Small intestine (tissue), 7 donors: ENCODE measurements at regions not wholly inside any gene's neighbourhood (a gene's known extent, or its start where the extent isn't known, plus 50 kb on each side); places are given as distances from the start of the nearest gene placed in this dataset.

Experiments
- DNase-seq, 2 donors: peaks; one replicate each; pipeline versions ENCODE4 v3.0.0 to v3.0.0-alpha.2; 2013
- FAIRE-seq: peaks from 2 replicates; lab custom pipeline; 2012; peaks lifted over from hg19 to GRCh38; lab: Jason Lieb, UNC
- H3K27ac ChIP-seq, 3 donors: one replicate each; pipeline ENCODE4 v1.5.1; 2013; ENCODE audit warnings: low read length in 2 of 3, mild to moderate bottlenecking in 2 of 3, control low read depth in 1 of 3, inconsistent platforms in 1 of 3, low read depth in 1 of 3, moderate library complexity in 1 of 3
- H3K27me3 ChIP-seq, 3 donors: one replicate each; pipeline ENCODE4 v1.6.1; 2013; ENCODE audit warnings: low read length in 3 of 3, inconsistent platforms in 1 of 3; ENCODE audit not compliant: control insufficient read depth in 3 of 3, insufficient read depth in 3 of 3
- H3K36me3 ChIP-seq, 3 donors: one replicate each; pipeline ENCODE4 v1.6.1; 2013; ENCODE audit warnings: low read length in 3 of 3, inconsistent platforms in 1 of 3, low read depth in 1 of 3, mild to moderate bottlenecking in 1 of 3, moderate library complexity in 1 of 3; ENCODE audit not compliant: control insufficient read depth in 3 of 3, insufficient read depth in 2 of 3
- H3K4me1 ChIP-seq, 3 donors: one replicate each; pipeline ENCODE4 v1.6.1; 2013; ENCODE audit warnings: low read length in 2 of 3, inconsistent platforms in 1 of 3, low read depth in 1 of 3, mild to moderate bottlenecking in 1 of 3, moderate library complexity in 1 of 3; ENCODE audit not compliant: control insufficient read depth in 3 of 3, insufficient read depth in 2 of 3
- H3K4me3 ChIP-seq, 3 donors: one replicate each; pipeline ENCODE4 v1.5.1; 2013; ENCODE audit warnings: low read length in 3 of 3, control low read depth in 1 of 3, inconsistent platforms in 1 of 3, low read depth in 1 of 3, mild to moderate bottlenecking in 1 of 3, moderate library complexity in 1 of 3
- H3K9me3 ChIP-seq, 2 donors: one replicate each; pipeline ENCODE4 v1.6.1; 2013; ENCODE audit warnings: low read depth in 1 of 2, low read length in 1 of 2; ENCODE audit not compliant: control insufficient read depth in 2 of 2, insufficient read depth in 1 of 2
- WGBS, 3 donors: extraction: QIAGEN DNeasy Blood & Tissue Kit; methylation state at CpG; one replicate each; pipeline ENCODE4 v1.1.7; 2013; 5-methylcytosine and 5-hydroxymethylcytosine counted together
- donor health status: healthy with polysubstance abuse.
- donor health status: control.
- donor health status: control.
- donor health status: Bipolar disorder and iron deficiency.
- donor health status: healthy.

DNA sequence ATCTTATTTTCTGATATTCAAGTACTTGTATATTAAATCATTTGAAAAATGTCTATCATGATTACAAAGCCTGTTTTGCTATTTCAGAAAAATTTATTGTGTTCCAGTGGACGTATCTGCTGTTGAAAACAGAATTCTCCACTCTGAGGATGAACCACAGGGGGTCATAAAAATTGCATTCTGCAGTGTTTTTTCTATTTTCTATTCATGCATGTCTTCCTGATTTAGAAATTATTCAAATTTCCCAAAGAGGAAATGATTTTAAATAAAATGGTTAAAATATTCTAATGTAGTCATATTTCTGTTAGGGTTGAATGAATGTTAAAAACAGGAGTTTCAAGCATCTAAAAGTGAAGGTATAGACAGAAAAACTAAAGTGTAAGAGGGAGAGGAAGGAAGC, 111.5 kb upstream of the ANKRD55 start:
- DNase-seq (no peak), FAIRE-seq (no peak)
- no peaks in the 10 kb centered on the region for H3K36me3 ChIP-seq
- WGBS, 3 donors: 75 to 91% (median 86%) methylated on average over 1 of the region's 1 CpG
- no peaks in the 10 kb centered on the region for H3K4me1 ChIP-seq
- no peak overlapping the region for H3K27ac ChIP-seq
- H3K27me3 ChIP-seq: no peaks in the 10 kb centered on the region
- H3K9me3 ChIP-seq: peaks cover 0 to 3% of the 10 kb centered on the region in 2 donors
- no peak overlapping the region for H3K4me3 ChIP-seq

DNA sequence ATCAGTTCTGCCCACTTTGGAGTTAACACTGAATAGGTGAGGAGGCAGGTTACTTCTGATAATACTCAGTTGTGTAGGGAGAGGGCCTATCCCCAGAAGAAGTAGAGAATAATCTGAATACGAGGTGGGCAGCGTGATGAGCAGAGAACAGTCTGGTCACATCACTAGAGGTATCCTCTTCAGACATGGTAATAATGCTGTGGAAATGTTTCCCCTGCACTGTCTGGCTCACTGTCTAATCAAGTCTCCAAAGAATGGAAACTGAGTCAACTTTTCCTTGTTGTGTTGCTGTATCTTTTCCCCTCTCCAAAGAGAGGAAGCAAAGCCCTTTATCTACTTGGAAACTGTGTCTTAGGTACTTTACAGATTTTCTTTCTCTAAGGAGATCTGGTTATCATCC, 110.9 kb upstream of the ANKRD55 start:
- no peak for DNase-seq
- Histone ChIP-seq H3K4me1 (no peaks in the 10 kb centered on the region), H3K9me3 (peaks cover 0 to 3% of the 10 kb centered on the region in 2 donors), H3K4me3 (no peak overlapping the region), H3K27me3 (no peaks in the 10 kb centered on the region), H3K27ac (no peak overlapping the region), H3K36me3 (no peaks in the 10 kb centered on the region)
- 89 to 96% (median 90%) methylated on average over 2 of the region's 2 CpGs for WGBS, 3 donors
- no peak for FAIRE-seq

DNA sequence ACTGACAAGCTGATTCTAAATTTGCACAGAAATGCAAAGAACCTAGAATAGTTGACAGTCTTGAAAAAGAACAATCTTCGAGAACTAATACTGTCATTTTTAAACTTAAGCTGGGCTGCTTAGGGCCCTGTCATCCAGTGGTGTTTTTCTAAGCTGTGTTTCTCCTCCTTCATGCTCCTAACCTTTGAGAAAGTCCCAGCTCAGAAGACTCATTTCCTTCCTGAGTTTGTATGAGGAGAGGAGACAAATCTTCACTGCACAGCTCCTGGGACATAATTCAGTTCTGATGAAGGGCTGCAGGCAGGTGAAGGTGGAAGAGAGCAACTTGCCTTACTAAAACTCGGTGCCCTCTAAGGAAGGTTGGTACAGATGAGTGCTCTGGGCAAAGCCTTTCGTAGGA, 109.5 kb upstream of the ANKRD55 start:
- Histone ChIP-seq H3K27ac (no peak overlapping the region), H3K36me3 (no peaks in the 10 kb centered on the region), H3K9me3 (peaks cover 0 to 3% of the 10 kb centered on the region in 2 donors), H3K27me3 (no peaks in the 10 kb centered on the region), H3K4me3 (no peak overlapping the region), H3K4me1 (no peaks in the 10 kb centered on the region)
- 93 to 95% (median 94%) methylated on average over 3 of the region's 3 CpGs for WGBS, 3 donors
- no peak for FAIRE-seq
- no peak for DNase-seq

DNA sequence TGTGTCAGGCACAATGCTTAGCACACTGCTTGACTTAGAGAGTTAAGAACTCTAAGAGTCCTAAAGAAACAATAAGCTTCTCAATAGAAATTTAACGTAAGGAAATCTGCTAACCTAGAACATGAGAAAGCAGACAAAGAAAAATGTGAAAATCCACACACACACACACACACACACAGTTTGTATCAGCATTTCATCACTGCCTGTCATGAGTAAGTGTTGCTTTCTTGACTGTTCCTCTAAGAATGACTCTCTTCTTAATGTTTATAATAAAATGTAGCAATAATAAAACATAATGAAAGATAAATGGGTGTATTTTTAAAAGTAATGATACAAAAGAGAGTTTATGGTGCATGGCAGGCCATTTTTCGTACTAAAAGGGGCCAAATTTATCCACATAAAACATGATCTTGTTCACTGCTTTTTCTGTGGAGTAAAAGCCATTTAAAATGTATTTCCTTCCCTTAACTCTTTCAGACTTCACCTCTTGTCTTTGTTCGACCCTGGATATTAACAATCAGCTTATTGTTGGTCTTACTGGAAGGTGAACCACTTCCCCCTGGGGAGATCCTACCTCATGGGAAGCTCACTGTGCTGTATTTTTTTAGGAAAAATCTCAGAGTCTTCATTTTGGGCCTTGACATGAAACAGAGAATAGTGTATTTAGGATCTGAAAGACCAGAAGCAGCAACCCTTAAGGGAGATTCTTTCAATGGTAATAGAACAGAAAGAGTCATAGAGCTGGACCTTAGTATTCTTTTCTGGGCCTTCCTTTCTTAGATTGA, 107.3 kb upstream of the ANKRD55 start:
- H3K27ac ChIP-seq: no peak overlapping the region
- no peaks in the 10 kb centered on the region for H3K27me3 ChIP-seq
- H3K36me3 ChIP-seq: no peaks in the 10 kb centered on the region
- H3K4me3 ChIP-seq: no peak overlapping the region
- H3K9me3 ChIP-seq: peaks cover 0 to 14% of the 10 kb centered on the region in 2 donors
- 80 to 86% (median 81%) methylated on average over 3 of the region's 3 CpGs for WGBS, 3 donors
- H3K4me1 ChIP-seq: no peaks in the 10 kb centered on the region
- FAIRE-seq (no peak), DNase-seq (no peak)

DNA sequence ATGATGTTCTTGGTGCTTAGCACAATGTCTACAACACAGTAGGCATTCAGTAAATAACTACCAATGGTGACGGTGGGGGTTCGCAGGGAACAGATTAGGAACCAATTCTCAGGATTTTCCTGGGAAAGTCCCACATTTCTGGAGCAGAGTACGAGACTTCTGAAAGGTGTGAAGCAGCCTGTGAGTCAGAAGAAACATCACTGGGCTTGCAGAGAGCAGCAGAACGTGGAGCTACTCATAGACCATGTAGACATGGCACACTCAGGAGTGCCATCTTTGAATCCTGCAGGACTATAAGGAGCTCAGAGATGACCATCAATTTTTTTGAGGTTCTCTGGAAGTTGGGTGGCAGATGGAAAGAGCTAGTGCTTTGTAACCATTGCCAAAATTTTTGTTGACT, 106.6 kb upstream of the ANKRD55 start:
- H3K4me3 ChIP-seq: no peak overlapping the region
- H3K36me3 ChIP-seq: no peaks in the 10 kb centered on the region
- H3K9me3 ChIP-seq: peaks cover 0 to 21% of the 10 kb centered on the region in 2 donors
- H3K27me3 ChIP-seq: no peaks in the 10 kb centered on the region
- H3K27ac ChIP-seq: no peak overlapping the region
- FAIRE-seq: no peak
- DNase-seq: no peak
- WGBS, 3 donors: 79 to 87% (median 81%) methylated on average over 4 of the region's 4 CpGs
- no peaks in the 10 kb centered on the region for H3K4me1 ChIP-seq

DNA sequence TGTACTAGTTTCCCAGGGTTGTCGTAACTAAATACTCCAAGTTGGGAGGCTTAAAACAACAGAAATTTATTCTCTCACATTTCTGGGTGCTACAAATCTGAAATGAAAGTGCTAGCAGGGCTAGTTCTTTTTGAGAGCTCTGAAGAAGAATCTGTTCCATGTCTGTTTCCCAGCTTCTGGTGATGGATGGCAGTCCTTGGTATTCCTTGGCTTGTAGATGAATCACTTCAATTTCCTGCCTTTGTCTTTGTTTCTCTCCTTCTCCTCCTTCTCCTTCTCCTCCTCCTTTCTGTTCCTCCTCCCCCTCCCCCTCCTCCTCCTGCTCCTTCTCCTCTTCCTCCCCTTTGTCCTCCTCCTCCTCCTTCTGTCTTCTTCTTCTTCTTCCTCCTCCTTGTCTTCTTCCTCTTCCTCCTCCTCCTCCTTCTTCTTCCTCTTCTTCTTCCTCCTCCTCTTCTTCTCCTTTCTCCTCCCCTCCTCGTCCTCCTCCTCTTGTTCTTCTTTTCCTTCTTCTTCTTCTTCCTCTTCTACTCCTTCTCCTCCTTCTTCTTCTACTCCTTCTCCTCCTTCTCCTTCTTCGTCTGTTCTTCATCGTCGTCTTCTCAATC, 104.7 kb upstream of the ANKRD55 start:
- Histone ChIP-seq H3K4me1 (no peaks in the 10 kb centered on the region), H3K4me3 (no peak overlapping the region), H3K27me3 (no peaks in the 10 kb centered on the region), H3K36me3 (no peaks in the 10 kb centered on the region), H3K9me3 (peaks cover 0 to 32% of the 10 kb centered on the region in 2 donors), H3K27ac (no peak overlapping the region)
- FAIRE-seq: no peak
- WGBS, 3 donors: 90 to 93% (median 91%) methylated on average over 5 of the region's 5 CpGs
- no peak for DNase-seq

DNA sequence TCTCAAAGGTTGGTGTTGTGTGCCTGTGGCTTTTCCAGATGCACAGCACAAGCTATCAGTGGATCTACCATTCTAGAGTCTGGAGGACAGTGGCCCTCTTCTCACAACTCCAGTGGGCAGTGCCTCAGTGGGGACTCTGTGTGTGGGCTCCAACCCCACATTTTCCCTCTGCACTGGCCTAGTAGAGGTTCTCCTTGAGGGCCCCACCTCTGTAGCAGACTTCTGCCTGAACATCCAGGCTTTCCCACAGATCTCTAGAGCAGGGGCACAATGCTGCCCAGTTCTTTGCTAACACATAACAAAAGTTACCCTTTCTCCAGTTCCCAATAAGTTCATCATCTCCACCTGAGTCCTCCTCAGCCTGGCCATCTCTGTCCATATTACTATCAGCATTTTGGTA, 102.1 kb upstream of the ANKRD55 start:
- H3K9me3 ChIP-seq: peaks cover 0 to 36% of the 10 kb centered on the region in 2 donors
- DNase-seq (no peak), FAIRE-seq (no peak)
- H3K36me3 ChIP-seq: no peaks in the 10 kb centered on the region
- H3K4me3 ChIP-seq: no peak overlapping the region
- H3K4me1 ChIP-seq: no peaks in the 10 kb centered on the region
- H3K27me3 ChIP-seq: no peaks in the 10 kb centered on the region
- no peak overlapping the region for H3K27ac ChIP-seq

DNA sequence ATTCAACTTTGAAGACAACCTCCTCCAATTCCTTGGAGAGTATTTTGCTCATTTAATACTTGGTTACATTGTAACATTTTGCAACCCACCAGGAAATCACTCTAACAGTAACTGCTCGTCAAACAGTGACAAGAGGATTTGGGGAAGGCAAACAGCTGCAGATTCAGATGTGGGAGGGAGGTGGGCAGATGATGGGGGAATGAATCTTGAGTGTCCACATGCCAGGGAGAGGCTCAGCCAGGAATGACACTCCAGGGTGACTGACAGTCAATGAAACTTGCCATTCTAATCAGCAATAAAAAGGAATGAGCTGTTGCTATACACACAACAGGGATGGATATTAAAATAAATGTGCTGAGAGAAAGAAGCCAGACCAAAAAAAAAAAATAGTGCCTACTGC, 97.7 kb upstream of the ANKRD55 start:
- Histone ChIP-seq H3K9me3 (peaks cover 0 to 27% of the 10 kb centered on the region in 2 donors), H3K27ac (no peak overlapping the region), H3K36me3 (no peaks in the 10 kb centered on the region), H3K4me1 (peaks cover 0 to 13% (median 9%) of the 10 kb centered on the region in 3 donors), H3K27me3 (no peaks in the 10 kb centered on the region), H3K4me3 (no peak overlapping the region)
- DNase-seq (no peak), FAIRE-seq (no peak)
- 74 to 94% (median 85%) methylated on average over 1 of the region's 1 CpG for WGBS, 3 donors
